Breast epithelium (tissue), 4 donors: ENCODE measurements at regions not wholly inside any gene's neighbourhood (a gene's known extent, or its start where the extent isn't known, plus 50 kb on each side); places are given as distances from the start of the nearest gene placed in this dataset.
"Not testable (repeated sequence)": the region's sequence is repeated elsewhere in the genome, so short reads cannot be mapped to it uniquely, and the experiment has no call there.

Source experiments
- DNase-seq, 2 donors: peaks; one replicate each; pipeline ENCODE4 v3.0.0-alpha.2; 2019; ENCODE audit warnings: low spot score in 2 of 2
- H3K27ac ChIP-seq, 2 donors: fragments of 200-600 bp; sonication (generic) in 1 of 2; one replicate each; pipeline ENCODE4 v1.5.1; 2016 to 2019; ENCODE audit warnings: mild to moderate bottlenecking in 1 of 2
- H3K27me3 ChIP-seq, 2 donors: fragments of 200-600 bp; sonication (generic) in 1 of 2; one replicate each; pipeline versions ENCODE4 v1.5.1 to v1.6.0; 2017 to 2019; ENCODE audit warnings: control low read depth in 1 of 2, mild to moderate bottlenecking in 1 of 2
- H3K36me3 ChIP-seq: fragments of 200-600 bp; one replicate; pipeline ENCODE4 v1.5.1; 2019
- H3K4me1 ChIP-seq, 2 donors: fragments of 200-600 bp; sonication (generic); one replicate each; pipeline ENCODE4 v1.5.1; 2016 to 2019; ENCODE audit warnings: control low read depth in 1 of 2
- H3K4me3 ChIP-seq, 3 donors: fragments of 200-600 bp; sonication (generic); 1 replicate in 2 of 3; 2 replicates in 1 of 3; pipeline ENCODE4 v1.5.1; 2016 to 2019; ENCODE audit warnings: mild to moderate bottlenecking in 3 of 3, moderate library complexity in 2 of 3
- H3K9me3 ChIP-seq, 2 donors: fragments of 200-600 bp; sonication (generic) in 1 of 2; one replicate each; pipeline ENCODE4 v1.5.1; 2016 to 2019; ENCODE audit warnings: control low read depth in 1 of 2
- CTCF ChIP-seq, 3 donors: fragments of 450-650 bp; IDR thresholded peaks; one replicate each; pipeline ENCODE4 v1.5.1; 2016 to 2017; ENCODE audit warnings: antibody characterized with exemption in 3 of 3, mild to moderate bottlenecking in 3 of 3, moderate library complexity in 3 of 3
- POLR2A ChIP-seq: fragments of 450-650 bp; IDR thresholded peaks from one replicate; pipeline ENCODE4 v1.6.1; 2016; ENCODE audit warnings: antibody characterized with exemption, mild to moderate bottlenecking, moderate library complexity
- POLR2AphosphoS5 ChIP-seq, 3 donors: sonication (generic); formaldehyde crosslinking; IDR thresholded peaks; one replicate each; pipeline ENCODE4 v1.6.1; 2017; ENCODE audit warnings: antibody characterized with exemption in 3 of 3
- intact Hi-C: fragments of 100-400 bp; cut with DNase I; formaldehyde crosslinking; loops from one replicate; pipeline ENCODE4 v1.15.1; 2023; ENCODE audit warnings: low total_unique reads

- no peaks in the 10 kb centered on the region for H3K27me3 ChIP-seq
- no peaks in the 10 kb centered on the region for H3K4me1 ChIP-seq
- H3K36me3 ChIP-seq, result no peaks in the 10 kb centered on the region
- TF ChIP-seq CTCF (IDR thresholded peaks at IDR 0.05) (no peak), POLR2AphosphoS5 (IDR thresholded peaks at IDR 0.05) (no peak), POLR2A (no peak)
- no peak overlapping the region for H3K4me3 ChIP-seq
- H3K27ac ChIP-seq, result no peak overlapping the region
- no peaks in the 10 kb centered on the region for H3K9me3 ChIP-seq
- DNase-seq, result no peak
- intact Hi-C loops, result no loop called here
These were observed 452.6 kb upstream of the NR5A2 start for GRCh38 chr1:199574950-199575349.

GRCh38 chr1:199580300-199580699 is 447.2 kb upstream of the NR5A2 start:
- Histone ChIP-seq H3K36me3 (no peaks in the 10 kb centered on the region), H3K27ac (no peak overlapping the region), H3K27me3 (no peaks in the 10 kb centered on the region), H3K4me3 (no peak overlapping the region), H3K4me1 (no peaks in the 10 kb centered on the region), H3K9me3 (no peaks in the 10 kb centered on the region)
- TF ChIP-seq POLR2AphosphoS5 (IDR thresholded peaks at IDR 0.05) (no peak), POLR2A (no peak), CTCF (IDR thresholded peaks at IDR 0.05) (no peak)
- intact Hi-C loops, result no loop called here
- DNase-seq, result no peak

GRCh38 chr1:199585392-199585791 is 442.1 kb upstream of the NR5A2 start:
- no peak overlapping the region for H3K4me3 ChIP-seq
- no peaks in the 10 kb centered on the region for H3K4me1 ChIP-seq
- no peaks in the 10 kb centered on the region for H3K36me3 ChIP-seq
- H3K27ac ChIP-seq, result no peak overlapping the region
- DNase-seq, result no peak
- intact Hi-C loops, result no loop called here
- no peaks in the 10 kb centered on the region for H3K9me3 ChIP-seq
- TF ChIP-seq POLR2A (no peak), POLR2AphosphoS5 (IDR thresholded peaks at IDR 0.05) (no peak), CTCF (IDR thresholded peaks at IDR 0.05) (no peak)
- H3K27me3 ChIP-seq, result no peaks in the 10 kb centered on the region

GRCh38 chr1:199590708-199591107 is 436.8 kb upstream of the NR5A2 start:
- H3K4me3 ChIP-seq, result no peak overlapping the region
- H3K27me3 ChIP-seq, result no peaks in the 10 kb centered on the region
- H3K27ac ChIP-seq, result no peak overlapping the region
- no peaks in the 10 kb centered on the region for H3K36me3 ChIP-seq
- H3K4me1 ChIP-seq, result no peaks in the 10 kb centered on the region
- no peaks in the 10 kb centered on the region for H3K9me3 ChIP-seq
- no peak for DNase-seq
- TF ChIP-seq POLR2A (no peak), CTCF (IDR thresholded peaks at IDR 0.05) (no peak), POLR2AphosphoS5 (IDR thresholded peaks at IDR 0.05) (no peak)
- intact Hi-C loops, result no loop called here

- no peak overlapping the region for H3K27ac ChIP-seq
These were observed 436.0 kb upstream of the NR5A2 start for GRCh38 chr1:199591468-199591867.

GRCh38 chr1:199593475-199593874 is 434.0 kb upstream of the NR5A2 start:
- no peak overlapping the region for H3K27ac ChIP-seq
- no peaks in the 10 kb centered on the region for H3K36me3 ChIP-seq
- TF ChIP-seq POLR2AphosphoS5 (IDR thresholded peaks at IDR 0.05) (no peak), CTCF (IDR thresholded peaks at IDR 0.05) (no peak)
- no peaks in the 10 kb centered on the region for H3K27me3 ChIP-seq
- intact Hi-C loops, result no loop called here
- no peaks in the 10 kb centered on the region for H3K4me1 ChIP-seq
- DNase-seq, result no peak
- no peak overlapping the region for H3K4me3 ChIP-seq
- H3K9me3 ChIP-seq, result peaks cover 0 to 8% of the 10 kb centered on the region in 2 donors

More at GRCh38 chr1:199591468-199591867, 436.0 kb upstream of the NR5A2 start:
- peaks cover 0 to 3% of the 10 kb centered on the region in 2 donors for H3K9me3 ChIP-seq
- H3K36me3 ChIP-seq, result no peaks in the 10 kb centered on the region
- H3K27me3 ChIP-seq, result no peaks in the 10 kb centered on the region
- no peak for DNase-seq
- TF ChIP-seq POLR2A, result no peak
- H3K4me1 ChIP-seq, result no peaks in the 10 kb centered on the region
- intact Hi-C loops, result no loop called here
- no peak overlapping the region for H3K4me3 ChIP-seq

GRCh38 chr1:199596448-199596847 is 431.1 kb upstream of the NR5A2 start:
- H3K9me3 ChIP-seq, H3K4me3 ChIP-seq, H3K36me3 ChIP-seq, H3K4me1 ChIP-seq, H3K27me3 ChIP-seq, DNase-seq, intact Hi-C loops, H3K27ac ChIP-seq: not testable (repeated sequence)
